Uterus (tissue), 2 donors: ENCODE measurements at regions not wholly inside any gene's neighbourhood (a gene's known extent, or its start where the extent isn't known, plus 50 kb on each side); places are given as distances from the start of the nearest gene placed in this dataset.

Experiments
- POLR2A ChIP-seq, 2 donors: fragments of 450-650 bp; IDR thresholded peaks; one replicate each; pipeline ENCODE4 v1.6.1; 2016; ENCODE audit warnings: antibody characterized with exemption in 2 of 2, mild to moderate bottlenecking in 1 of 2, moderate library complexity in 1 of 2
- TF ChIP-seq, protein P1 (sequence below), 4 experiments: fragments of 200-600 bp in 2 of 4; fragments of 450-650 bp in 2 of 4; sonication (generic) in 2 of 4; IDR thresholded peaks; one replicate each; pipeline ENCODE4 v1.5.1; 2016 to 2019; ENCODE audit warnings: antibody characterized with exemption in 4 of 4, mild to moderate bottlenecking in 2 of 4, moderate library complexity in 1 of 4

DNA sequence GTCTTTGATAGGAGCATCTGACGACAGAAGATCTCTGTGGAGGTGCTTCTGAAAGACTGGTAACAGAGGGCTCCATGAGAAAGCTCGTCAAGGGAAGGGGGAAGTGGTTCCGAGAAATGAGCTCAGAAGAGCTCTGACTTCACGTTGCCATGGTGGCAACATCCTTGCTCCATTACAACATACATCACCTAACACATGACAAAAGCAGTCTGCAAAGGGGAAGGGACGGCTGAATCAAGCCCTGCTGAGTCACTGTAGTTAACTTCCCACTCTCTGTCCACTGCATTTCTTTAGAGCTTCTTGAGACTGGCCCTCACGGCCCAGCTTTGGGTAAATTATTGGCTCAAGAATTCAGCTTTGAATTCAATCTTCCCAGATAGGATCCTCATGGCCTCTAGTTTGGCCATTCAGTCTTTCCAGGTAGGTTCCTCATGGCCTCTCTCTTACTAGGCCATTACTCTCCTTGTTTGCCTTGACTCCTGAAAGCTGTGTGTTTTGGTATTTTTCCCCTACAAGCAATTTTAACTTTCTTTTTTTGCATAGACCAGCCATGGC, 88.0 kb upstream of the ZNF648 start:
- TF ChIP-seq, protein P1, sequence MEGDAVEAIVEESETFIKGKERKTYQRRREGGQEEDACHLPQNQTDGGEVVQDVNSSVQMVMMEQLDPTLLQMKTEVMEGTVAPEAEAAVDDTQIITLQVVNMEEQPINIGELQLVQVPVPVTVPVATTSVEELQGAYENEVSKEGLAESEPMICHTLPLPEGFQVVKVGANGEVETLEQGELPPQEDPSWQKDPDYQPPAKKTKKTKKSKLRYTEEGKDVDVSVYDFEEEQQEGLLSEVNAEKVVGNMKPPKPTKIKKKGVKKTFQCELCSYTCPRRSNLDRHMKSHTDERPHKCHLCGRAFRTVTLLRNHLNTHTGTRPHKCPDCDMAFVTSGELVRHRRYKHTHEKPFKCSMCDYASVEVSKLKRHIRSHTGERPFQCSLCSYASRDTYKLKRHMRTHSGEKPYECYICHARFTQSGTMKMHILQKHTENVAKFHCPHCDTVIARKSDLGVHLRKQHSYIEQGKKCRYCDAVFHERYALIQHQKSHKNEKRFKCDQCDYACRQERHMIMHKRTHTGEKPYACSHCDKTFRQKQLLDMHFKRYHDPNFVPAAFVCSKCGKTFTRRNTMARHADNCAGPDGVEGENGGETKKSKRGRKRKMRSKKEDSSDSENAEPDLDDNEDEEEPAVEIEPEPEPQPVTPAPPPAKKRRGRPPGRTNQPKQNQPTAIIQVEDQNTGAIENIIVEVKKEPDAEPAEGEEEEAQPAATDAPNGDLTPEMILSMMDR (IDR thresholded peaks at IDR 0.05), result no peak
- no peak for TF ChIP-seq POLR2A (IDR thresholded peaks at IDR 0.05)
